ENCODE measurements at regions not wholly inside any gene's neighbourhood (a gene's known extent, or its start where the extent isn't known, plus 50 kb on each side); places are given as distances from the start of the nearest gene placed in this dataset.

DNA sequence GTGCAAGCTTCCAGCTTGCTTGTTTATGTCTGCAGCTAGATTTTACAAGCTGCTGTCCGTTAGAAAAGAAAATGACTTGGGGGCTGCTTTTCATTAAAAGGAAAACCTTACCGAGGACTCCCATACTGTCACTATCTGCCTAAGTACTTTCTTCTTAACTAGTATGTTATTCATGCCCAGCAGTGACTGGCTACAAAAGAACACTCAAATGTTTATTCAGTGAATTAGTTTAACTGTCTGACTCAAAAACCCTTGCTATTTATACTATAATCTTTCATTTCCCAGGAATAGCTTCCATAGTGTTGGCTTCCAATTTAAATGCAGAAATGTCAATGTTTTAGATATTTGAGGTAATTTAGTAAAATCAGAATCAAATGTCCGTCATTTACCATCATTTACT lies 164.9 kb downstream of the DTHD1 start:
- TF ChIP-seq POLR2A (IDR thresholded peaks at IDR 0.05; ENCODE audit: low read length): no peak
- no peak for TF ChIP-seq GATA1 (IDR thresholded peaks at IDR 0.05; ENCODE audit: low read depth, low read length)
